Gastroesophageal sphincter (tissue), 3 donors: ENCODE measurements at regions not wholly inside any gene's neighbourhood (a gene's known extent, or its start where the extent isn't known, plus 50 kb on each side); places are given as distances from the start of the nearest gene placed in this dataset.

Experiments used
- CTCF ChIP-seq, 4 experiments: fragments of 200-600 bp in 2 of 4; fragments of 450-650 bp in 2 of 4; sonication (generic) in 1 of 4; IDR thresholded peaks; one replicate each; pipeline ENCODE4 v1.5.1; 2017 to 2019; ENCODE audit warnings: antibody characterized with exemption in 4 of 4, mild to moderate bottlenecking in 2 of 4, moderate library complexity in 2 of 4
- EP300 ChIP-seq: sonication (generic); formaldehyde crosslinking; IDR thresholded peaks from one replicate; pipeline ENCODE4 v1.6.1; 2017; ENCODE audit warnings: antibody characterized with exemption, mild to moderate bottlenecking

- no peak for TF ChIP-seq CTCF (IDR thresholded peaks at IDR 0.05)
- TF ChIP-seq EP300: no peak
Observed at GRCh38 chr13:50162567-50162966, 147.3 kb downstream of the KCNRG start.
